Naive thymus-derived CD4-positive, alpha-beta T cell (primary cell): ENCODE measurements at regions not wholly inside any gene's neighbourhood (a gene's known extent, or its start where the extent isn't known, plus 50 kb on each side); places are given as distances from the start of the nearest gene placed in this dataset.

ENCODE experiments used
- ATAC-seq: fragments of 150-1000 bp; cut with Tn5 transposase; 2 replicates; pipeline ENCODE4 v1.10.0; 2021; ENCODE audit warnings: mild to moderate bottlenecking, moderate library complexity
- CTCF ChIA-PET: fragments of 350-600 bp; sonication (Branson Sonifier 250); formaldehyde crosslinking; loops from one replicate; lab custom pipeline; 2021; ENCODE audit warnings: antibody characterized with exemption; lab: Charles Lee
- POLR2A ChIA-PET: fragments of 350-600 bp; sonication (Branson Sonifier 250); formaldehyde crosslinking; loops from one replicate; lab custom pipeline; 2021; ENCODE audit warnings: antibody characterized with exemption, inconsistent platforms; lab: Charles Lee
- DNase-seq, 9 donors: peaks; one replicate each; pipeline versions ENCODE4 v3.0.0 to v3.0.0-alpha.2; 2020 to 2022; ENCODE audit warnings: mixed read lengths in 1 of 9
- H3K27ac ChIP-seq: one replicate; pipeline ENCODE4 v1.7.0; 2013; ENCODE audit warnings: mild to moderate bottlenecking, low read depth, low read length, moderate library complexity
- H3K27me3 ChIP-seq, 2 donors: one replicate each; pipeline ENCODE4 v1.7.0; 2013; ENCODE audit warnings: low read length in 2 of 2, mild to moderate bottlenecking in 2 of 2, moderate library complexity in 2 of 2; ENCODE audit not compliant: control insufficient read depth in 2 of 2, insufficient read depth in 2 of 2
- H3K36me3 ChIP-seq, 3 experiments: 1 replicate in 2 of 3; 2 replicates in 1 of 3; pipeline ENCODE4 v1.7.0; 2013; ENCODE audit warnings: low read length in 3 of 3, mild to moderate bottlenecking in 3 of 3, moderate library complexity in 1 of 3; ENCODE audit not compliant: insufficient read depth in 3 of 3, control insufficient read depth in 2 of 3
- H3K4me1 ChIP-seq, 2 donors: one replicate each; pipeline ENCODE4 v1.7.0; 2013; ENCODE audit warnings: low read length in 2 of 2, mild to moderate bottlenecking in 2 of 2, moderate library complexity in 1 of 2; ENCODE audit not compliant: control insufficient read depth in 2 of 2, insufficient read depth in 2 of 2
- H3K4me3 ChIP-seq: 2 replicates; pipeline ENCODE4 v1.7.0; 2013; ENCODE audit warnings: mild to moderate bottlenecking, low read length
- H3K9me3 ChIP-seq, 3 experiments: 1 replicate in 2 of 3; 2 replicates in 1 of 3; pipeline ENCODE4 v1.7.0; 2013; ENCODE audit warnings: low read length in 3 of 3; ENCODE audit not compliant: control insufficient read depth in 2 of 3
- H3K27ac Mint-ChIP-seq, 9 donors: one replicate each; pipeline ENCODE4 v1.8.0; 2020 to 2022; ENCODE audit warnings: mixed read lengths in 9 of 9, mild to moderate bottlenecking in 8 of 9, moderate library complexity in 5 of 9, inconsistent platforms in 2 of 9
- H3K27me3 Mint-ChIP-seq, 5 donors: one replicate each; pipeline ENCODE4 v1.8.0; 2021 to 2022; ENCODE audit warnings: mixed read lengths in 5 of 5, mild to moderate bottlenecking in 1 of 5
- H3K36me3 Mint-ChIP-seq, 5 donors: one replicate each; pipeline ENCODE4 v1.8.0; 2020 to 2022; ENCODE audit warnings: mixed read lengths in 5 of 5, mild to moderate bottlenecking in 3 of 5, inconsistent platforms in 1 of 5
- H3K4me1 Mint-ChIP-seq, 7 donors: one replicate each; pipeline ENCODE4 v1.8.0; 2020 to 2022; ENCODE audit warnings: mixed read lengths in 7 of 7, mild to moderate bottlenecking in 3 of 7, inconsistent platforms in 1 of 7
- H3K4me3 Mint-ChIP-seq, 10 donors: one replicate each; pipeline ENCODE4 v1.8.0; 2020 to 2022; ENCODE audit warnings: mild to moderate bottlenecking in 10 of 10, mixed read lengths in 10 of 10, moderate library complexity in 6 of 10, inconsistent platforms in 2 of 10
- H3K9me3 Mint-ChIP-seq, 11 donors: one replicate each; pipeline ENCODE4 v1.8.0; 2020 to 2022; ENCODE audit warnings: mixed read lengths in 11 of 11, mild to moderate bottlenecking in 4 of 11, inconsistent platforms in 1 of 11, moderate library complexity in 1 of 11
- intact Hi-C, 2 donors: fragments of 100-400 bp; cut with micrococcal nuclease; formaldehyde crosslinking; loops; one replicate each; pipeline ENCODE4 v1.15.1; 2023

- ChIA-PET POLR2A (no interaction called here), CTCF (no interaction called here)
- Mint-ChIP-seq H3K27me3 (no peaks in the 10 kb centered on the region), H3K4me3 (no peak overlapping the region), H3K36me3 (no peaks in the 10 kb centered on the region), H3K9me3 (peaks cover 0 to 14% (median 7%) of the 10 kb centered on the region in 11 donors), H3K4me1 (no peaks in the 10 kb centered on the region), H3K27ac (no peak overlapping the region)
- Histone ChIP-seq H3K27ac (no peak overlapping the region), H3K4me1 (no peaks in the 10 kb centered on the region), H3K4me3 (no peak overlapping the region), H3K9me3 (peaks cover 0 to 13% (median 0%) of the 10 kb centered on the region in 3 experiments), H3K27me3 (no peaks in the 10 kb centered on the region), H3K36me3 (no peaks in the 10 kb centered on the region)
- intact Hi-C loops, result no loop called here
- no peak for ATAC-seq
- DNase-seq, result no peak
These were observed 426.4 kb upstream of the FZD8 start for GRCh38 chr10:36068542-36068941.

DNA sequence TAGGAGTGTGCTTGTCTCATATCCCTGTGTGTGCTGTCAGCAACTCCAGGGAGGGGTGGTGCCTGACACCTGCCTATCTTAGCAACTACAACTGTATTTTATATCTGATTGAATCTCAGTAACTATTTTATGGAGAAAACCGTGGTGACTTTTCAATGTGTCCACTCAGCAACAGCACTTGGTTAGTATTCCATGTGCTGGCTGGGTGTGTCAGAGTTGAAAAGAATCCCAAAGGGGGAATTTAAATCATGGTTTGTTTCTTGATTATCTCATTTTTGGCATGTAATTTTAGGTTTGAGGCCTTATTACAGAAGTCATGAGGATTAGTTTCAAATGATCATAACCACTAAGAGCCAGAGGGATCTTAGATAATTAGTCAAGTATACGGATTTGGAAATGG is 425.7 kb upstream of the FZD8 start:
- Histone ChIP-seq H3K9me3 (peaks cover 0 to 13% (median 0%) of the 10 kb centered on the region in 3 experiments), H3K27ac (no peak overlapping the region), H3K27me3 (no peaks in the 10 kb centered on the region), H3K4me3 (no peak overlapping the region), H3K36me3 (no peaks in the 10 kb centered on the region), H3K4me1 (no peaks in the 10 kb centered on the region)
- Mint-ChIP-seq H3K4me3 (no peak overlapping the region), H3K4me1 (no peaks in the 10 kb centered on the region), H3K36me3 (no peaks in the 10 kb centered on the region), H3K27ac (no peak overlapping the region), H3K9me3 (peaks cover 0 to 21% (median 7%) of the 10 kb centered on the region in 11 donors), H3K27me3 (no peaks in the 10 kb centered on the region)
- DNase-seq (no peak), ATAC-seq (no peak)
- intact Hi-C loops, result no loop called here
- ChIA-PET POLR2A (no interaction called here), CTCF (no interaction called here)

- H3K36me3 Mint-ChIP-seq, result no peaks in the 10 kb centered on the region
These were observed 424.8 kb upstream of the FZD8 start for GRCh38 chr10:36066850-36067249.

DNA sequence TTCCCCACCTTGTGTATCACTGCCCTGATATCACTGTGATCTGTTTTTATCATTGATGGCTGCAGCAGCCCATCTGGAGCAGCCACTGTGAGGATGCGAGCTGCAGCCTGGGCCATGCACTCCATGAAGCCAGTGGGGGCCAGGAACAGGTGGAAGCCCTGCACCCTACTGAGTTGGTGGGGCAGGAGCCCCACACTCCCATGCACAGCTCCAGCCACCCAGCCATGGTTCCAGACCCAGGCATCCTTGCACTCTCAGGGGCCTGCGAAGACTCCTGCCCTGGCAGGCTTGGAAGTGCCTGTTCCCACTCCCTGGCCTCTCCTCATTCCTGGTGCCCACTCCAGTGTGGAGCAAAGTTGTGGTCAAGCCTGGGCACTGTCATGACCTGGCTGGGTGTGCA is 424.0 kb upstream of the FZD8 start:
- ATAC-seq (no peak), DNase-seq (no peak)
- no peaks in the 10 kb centered on the region for H3K36me3 Mint-ChIP-seq
- no peak overlapping the region for H3K4me3 Mint-ChIP-seq
- Histone ChIP-seq H3K27me3 (no peaks in the 10 kb centered on the region), H3K4me1 (no peaks in the 10 kb centered on the region), H3K27ac (no peak overlapping the region), H3K9me3 (peaks cover 0 to 13% (median 0%) of the 10 kb centered on the region in 3 experiments), H3K4me3 (no peak overlapping the region), H3K36me3 (no peaks in the 10 kb centered on the region)
- no peak overlapping the region for H3K27ac Mint-ChIP-seq
- no peaks in the 10 kb centered on the region for H3K27me3 Mint-ChIP-seq
- H3K9me3 Mint-ChIP-seq, result peaks cover 0 to 23% (median 7%) of the 10 kb centered on the region in 11 donors
- intact Hi-C loops, result no loop called here
- CTCF ChIA-PET, result no interaction called here
- POLR2A ChIA-PET, result no interaction called here
- H3K4me1 Mint-ChIP-seq, result no peaks in the 10 kb centered on the region

More at GRCh38 chr10:36066850-36067249, 424.8 kb upstream of the FZD8 start:
- ATAC-seq, result no peak
- intact Hi-C loops, result no loop called here
- Histone ChIP-seq H3K36me3 (no peaks in the 10 kb centered on the region), H3K4me1 (no peaks in the 10 kb centered on the region), H3K27me3 (no peaks in the 10 kb centered on the region), H3K4me3 (no peak overlapping the region), H3K9me3 (peaks cover 0 to 13% (median 0%) of the 10 kb centered on the region in 3 experiments), H3K27ac (no peak overlapping the region)
- POLR2A ChIA-PET, result no interaction called here
- no peak overlapping the region for H3K27ac Mint-ChIP-seq
- peaks cover 0 to 23% (median 7%) of the 10 kb centered on the region in 11 donors for H3K9me3 Mint-ChIP-seq
- H3K4me3 Mint-ChIP-seq, result no peak overlapping the region
- no peaks in the 10 kb centered on the region for H3K4me1 Mint-ChIP-seq
- DNase-seq, result no peak
- H3K27me3 Mint-ChIP-seq, result no peaks in the 10 kb centered on the region
- CTCF ChIA-PET, result no interaction called here

GRCh38 chr10:36063396-36063795 is 421.3 kb upstream of the FZD8 start:
- H3K4me3 ChIP-seq, result no peak overlapping the region
- DNase-seq (no peak), ATAC-seq (no peak)
- no peak overlapping the region for H3K27ac ChIP-seq
- no peaks in the 10 kb centered on the region for H3K4me1 ChIP-seq
- Mint-ChIP-seq H3K9me3 (peaks cover 0 to 30% (median 8%) of the 10 kb centered on the region in 11 donors), H3K4me3 (no peak overlapping the region), H3K27me3 (no peaks in the 10 kb centered on the region), H3K4me1 (peaks cover 0 to 1% (median 0%) of the 10 kb centered on the region in 7 donors), H3K27ac (no peak overlapping the region), H3K36me3 (no peaks in the 10 kb centered on the region)
- intact Hi-C loops, result no loop called here
- no peaks in the 10 kb centered on the region for H3K36me3 ChIP-seq
- no peaks in the 10 kb centered on the region for H3K27me3 ChIP-seq
- POLR2A ChIA-PET, result no interaction called here
- peaks cover 0 to 13% (median 0%) of the 10 kb centered on the region in 3 experiments for H3K9me3 ChIP-seq
- CTCF ChIA-PET, result no interaction called here

DNA sequence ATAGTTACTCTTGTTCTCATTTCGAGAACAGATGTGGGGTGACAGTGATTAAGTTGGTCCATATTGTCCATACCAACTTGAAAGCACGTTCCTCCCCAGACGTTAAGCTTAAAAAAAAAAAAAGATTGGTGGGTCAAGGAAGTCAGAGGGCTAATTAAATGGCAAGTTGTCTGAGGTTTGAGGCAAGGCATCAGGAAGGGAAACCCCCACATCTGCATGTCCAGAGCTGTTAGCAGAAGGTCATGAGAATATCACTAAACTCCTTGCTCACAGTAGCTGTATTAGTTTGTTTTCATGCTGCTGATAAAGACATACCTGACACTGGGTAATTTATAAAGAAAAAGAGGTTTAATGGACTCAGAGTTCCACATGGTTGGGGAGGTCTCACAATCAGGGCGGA is 415.6 kb upstream of the FZD8 start:
- intact Hi-C loops, result no loop called here
- Histone ChIP-seq H3K27ac (no peak overlapping the region), H3K27me3 (no peaks in the 10 kb centered on the region), H3K9me3 (no peaks in the 10 kb centered on the region), H3K4me3 (no peak overlapping the region), H3K4me1 (no peaks in the 10 kb centered on the region), H3K36me3 (no peaks in the 10 kb centered on the region)
- Mint-ChIP-seq H3K27ac (no peak overlapping the region), H3K4me3 (no peak overlapping the region), H3K4me1 (peaks cover 0 to 1% (median 0%) of the 10 kb centered on the region in 7 donors), H3K9me3 (peaks cover 0 to 27% (median 7%) of the 10 kb centered on the region in 11 donors), H3K27me3 (no peaks in the 10 kb centered on the region), H3K36me3 (no peaks in the 10 kb centered on the region)
- CTCF ChIA-PET, result no interaction called here
- POLR2A ChIA-PET, result no interaction called here
- DNase-seq, result no peak
- no peak for ATAC-seq

GRCh38 chr10:36057180-36057579 is 415.1 kb upstream of the FZD8 start:
- peaks cover 0 to 1% (median 0%) of the 10 kb centered on the region in 7 donors for H3K4me1 Mint-ChIP-seq
- ATAC-seq, result no peak
- H3K4me3 Mint-ChIP-seq, result no peak overlapping the region
- Histone ChIP-seq H3K27me3 (no peaks in the 10 kb centered on the region), H3K4me3 (no peak overlapping the region), H3K36me3 (no peaks in the 10 kb centered on the region), H3K4me1 (no peaks in the 10 kb centered on the region), H3K9me3 (no peaks in the 10 kb centered on the region), H3K27ac (no peak overlapping the region)
- no peaks in the 10 kb centered on the region for H3K27me3 Mint-ChIP-seq
- H3K36me3 Mint-ChIP-seq, result no peaks in the 10 kb centered on the region
- H3K9me3 Mint-ChIP-seq, result peaks cover 0 to 27% (median 7%) of the 10 kb centered on the region in 11 donors
- H3K27ac Mint-ChIP-seq, result no peak overlapping the region
- intact Hi-C loops, result no loop called here
- no peak for DNase-seq
- POLR2A ChIA-PET, result no interaction called here
- CTCF ChIA-PET, result no interaction called here
